ENCODE measurements at regions not wholly inside any gene's neighbourhood (a gene's known extent, or its start where the extent isn't known, plus 50 kb on each side); places are given as distances from the start of the nearest gene placed in this dataset.
A peak's percentile ranks its signal among the peaks of the same experiment; 100 is the strongest.

DNA sequence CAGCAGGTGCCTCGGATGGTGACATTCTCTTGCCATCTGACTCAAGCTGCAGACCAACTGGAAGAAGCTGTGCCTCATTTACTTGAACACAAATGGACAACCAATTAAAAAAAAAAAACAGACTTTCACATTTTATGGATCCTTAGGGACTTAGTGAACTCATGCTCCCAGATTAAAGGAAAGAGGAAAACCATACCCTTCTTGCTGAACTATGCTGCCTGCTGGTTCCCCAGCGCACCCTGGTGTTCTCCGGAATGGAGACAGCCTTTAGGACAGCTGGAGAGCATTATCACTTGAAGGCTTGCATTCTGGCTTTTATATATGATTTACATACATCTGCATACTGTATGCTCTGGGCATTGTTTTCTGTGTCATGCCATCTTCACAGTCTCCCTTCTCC is 370.7 kb downstream of the SLC4A3 start:
- Histone ChIP-seq H2AFZ (ENCODE audit: low read length) (no peak overlapping the region), H3K79me2 (ENCODE audit: insufficient read depth, low read length) (no peaks in the 10 kb centered on the region), H3K9me3 (ENCODE audit: insufficient read depth, low read depth, low read length) (no peaks in the 10 kb centered on the region), H3K4me1 (ENCODE audit: insufficient read depth, low read length, poor library complexity, severe bottlenecking) (no peaks in the 10 kb centered on the region), H3K4me3 (ENCODE audit: low read length, poor library complexity, severe bottlenecking) (no peak overlapping the region), H3F3A (ENCODE audit: low read depth) (no peaks in the 10 kb centered on the region), H3K27me3 (ENCODE audit: insufficient read depth, low read length, poor library complexity, severe bottlenecking) (no peaks in the 10 kb centered on the region), H3K9ac (ENCODE audit: low read depth, low read length, poor library complexity, severe bottlenecking) (no peak overlapping the region), H3K9me2 (replicated peaks; ENCODE audit: low read depth, low read length) (no peaks in the 10 kb centered on the region), H3K36me3 (ENCODE audit: insufficient read depth, low read length) (no peaks in the 10 kb centered on the region), H3K4me2 (ENCODE audit: low read depth, low read length, poor library complexity, severe bottlenecking) (no peak overlapping the region), H4K20me1 (ENCODE audit: insufficient read depth, low read length, poor library complexity, severe bottlenecking) (no peaks in the 10 kb centered on the region)
- TF ChIP-seq, protein P1, sequence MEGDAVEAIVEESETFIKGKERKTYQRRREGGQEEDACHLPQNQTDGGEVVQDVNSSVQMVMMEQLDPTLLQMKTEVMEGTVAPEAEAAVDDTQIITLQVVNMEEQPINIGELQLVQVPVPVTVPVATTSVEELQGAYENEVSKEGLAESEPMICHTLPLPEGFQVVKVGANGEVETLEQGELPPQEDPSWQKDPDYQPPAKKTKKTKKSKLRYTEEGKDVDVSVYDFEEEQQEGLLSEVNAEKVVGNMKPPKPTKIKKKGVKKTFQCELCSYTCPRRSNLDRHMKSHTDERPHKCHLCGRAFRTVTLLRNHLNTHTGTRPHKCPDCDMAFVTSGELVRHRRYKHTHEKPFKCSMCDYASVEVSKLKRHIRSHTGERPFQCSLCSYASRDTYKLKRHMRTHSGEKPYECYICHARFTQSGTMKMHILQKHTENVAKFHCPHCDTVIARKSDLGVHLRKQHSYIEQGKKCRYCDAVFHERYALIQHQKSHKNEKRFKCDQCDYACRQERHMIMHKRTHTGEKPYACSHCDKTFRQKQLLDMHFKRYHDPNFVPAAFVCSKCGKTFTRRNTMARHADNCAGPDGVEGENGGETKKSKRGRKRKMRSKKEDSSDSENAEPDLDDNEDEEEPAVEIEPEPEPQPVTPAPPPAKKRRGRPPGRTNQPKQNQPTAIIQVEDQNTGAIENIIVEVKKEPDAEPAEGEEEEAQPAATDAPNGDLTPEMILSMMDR (conservative IDR thresholded peaks at IDR 0.05; ENCODE audit: low read length) = no peak
- TF ChIP-seq EZH2phosphoT487 (IDR thresholded peaks at IDR 0.05; ENCODE audit: borderline replicate concordance) = no peak

DNA sequence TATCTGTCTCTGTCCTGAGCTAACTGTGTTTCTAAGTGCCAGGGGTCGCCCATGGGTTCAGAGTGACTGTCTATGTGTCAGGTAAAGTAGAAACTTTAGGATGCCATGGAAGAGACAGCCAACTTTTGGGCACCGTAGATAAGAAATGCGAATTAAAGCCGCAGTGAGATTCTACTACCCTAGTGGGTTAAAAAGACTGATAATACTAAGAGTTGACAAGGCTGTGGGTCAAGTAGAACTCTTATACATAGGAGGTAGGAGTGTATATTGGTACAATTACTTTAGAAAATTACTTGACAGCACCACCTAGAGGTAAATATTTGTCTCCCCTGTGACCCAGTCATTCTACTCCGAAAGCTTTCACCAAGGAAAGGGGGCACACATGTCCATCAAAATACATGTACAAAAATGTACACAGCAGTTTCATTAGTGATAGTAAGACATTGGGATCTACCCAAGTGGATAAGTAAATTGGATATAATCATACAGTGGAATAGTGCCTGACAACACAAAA is 371.3 kb downstream of the SLC4A3 start:
- H3K27me3 ChIP-seq (ENCODE audit: insufficient read depth, low read length, poor library complexity, severe bottlenecking) = no peaks in the 10 kb centered on the region
- no peaks in the 10 kb centered on the region for H4K20me1 ChIP-seq (ENCODE audit: insufficient read depth, low read length, poor library complexity, severe bottlenecking)
- H2AFZ ChIP-seq (ENCODE audit: low read length) = no peak overlapping the region
- no peaks in the 10 kb centered on the region for H3K79me2 ChIP-seq (ENCODE audit: insufficient read depth, low read length)
- no peak for TF ChIP-seq EZH2phosphoT487 (IDR thresholded peaks at IDR 0.05; ENCODE audit: borderline replicate concordance)
- TF ChIP-seq, protein P1 (conservative IDR thresholded peaks at IDR 0.05; ENCODE audit: low read length) = peak; percentile 45
- H3K9me2 ChIP-seq (replicated peaks; ENCODE audit: low read depth, low read length) = no peaks in the 10 kb centered on the region
- H3K4me3 ChIP-seq (ENCODE audit: low read length, poor library complexity, severe bottlenecking) = no peak overlapping the region
- no peaks in the 10 kb centered on the region for H3F3A ChIP-seq (ENCODE audit: low read depth)
- H3K9ac ChIP-seq (ENCODE audit: low read depth, low read length, poor library complexity, severe bottlenecking) = no peak overlapping the region
- H3K36me3 ChIP-seq (ENCODE audit: insufficient read depth, low read length) = no peaks in the 10 kb centered on the region
- H3K4me2 ChIP-seq (ENCODE audit: low read depth, low read length, poor library complexity, severe bottlenecking) = no peak overlapping the region
- no peaks in the 10 kb centered on the region for H3K9me3 ChIP-seq (ENCODE audit: insufficient read depth, low read depth, low read length)
- no peaks in the 10 kb centered on the region for H3K4me1 ChIP-seq (ENCODE audit: insufficient read depth, low read length, poor library complexity, severe bottlenecking)

DNA sequence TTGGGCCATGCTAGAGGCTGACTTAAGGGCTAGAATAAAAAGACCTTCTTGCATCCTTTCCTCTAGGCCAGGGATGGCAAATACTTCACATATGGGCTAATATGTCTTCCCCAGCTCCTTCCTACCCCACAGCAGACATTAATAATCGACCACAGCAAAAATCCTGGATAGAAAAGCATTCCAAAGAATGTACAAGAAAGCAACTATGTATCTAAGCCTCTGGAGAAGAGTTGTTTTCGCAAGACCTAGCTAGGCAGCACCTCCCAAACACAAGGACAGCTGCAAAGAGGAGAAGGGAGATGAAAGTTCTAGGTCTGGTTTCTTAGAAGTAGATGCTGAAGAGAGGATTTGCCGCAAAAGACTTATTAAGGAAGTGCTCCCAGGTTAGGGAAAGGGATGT is 372.6 kb downstream of the SLC4A3 start:
- TF ChIP-seq EZH2phosphoT487 (IDR thresholded peaks at IDR 0.05; ENCODE audit: borderline replicate concordance) = no peak
- TF ChIP-seq, protein P1 (conservative IDR thresholded peaks at IDR 0.05; ENCODE audit: low read length) = no peak
- H3K4me1 ChIP-seq (ENCODE audit: insufficient read depth, low read length, poor library complexity, severe bottlenecking) = no peaks in the 10 kb centered on the region
- H3K79me2 ChIP-seq (ENCODE audit: insufficient read depth, low read length) = no peaks in the 10 kb centered on the region
- H3K9me2 ChIP-seq (replicated peaks; ENCODE audit: low read depth, low read length) = no peaks in the 10 kb centered on the region
- H3K36me3 ChIP-seq (ENCODE audit: insufficient read depth, low read length) = no peaks in the 10 kb centered on the region
- no peaks in the 10 kb centered on the region for H3F3A ChIP-seq (ENCODE audit: low read depth)
- no peaks in the 10 kb centered on the region for H3K27me3 ChIP-seq (ENCODE audit: insufficient read depth, low read length, poor library complexity, severe bottlenecking)
- H3K9ac ChIP-seq (ENCODE audit: low read depth, low read length, poor library complexity, severe bottlenecking) = no peak overlapping the region
- H2AFZ ChIP-seq (ENCODE audit: low read length) = no peak overlapping the region
- no peak overlapping the region for H3K4me3 ChIP-seq (ENCODE audit: low read length, poor library complexity, severe bottlenecking)
- no peaks in the 10 kb centered on the region for H4K20me1 ChIP-seq (ENCODE audit: insufficient read depth, low read length, poor library complexity, severe bottlenecking)
- H3K9me3 ChIP-seq (ENCODE audit: insufficient read depth, low read depth, low read length) = no peaks in the 10 kb centered on the region
- H3K4me2 ChIP-seq (ENCODE audit: low read depth, low read length, poor library complexity, severe bottlenecking) = no peak overlapping the region

Measured in Loucy (cell line).